ENCODE measurements at regions not wholly inside any gene's neighbourhood (a gene's known extent, or its start where the extent isn't known, plus 50 kb on each side); places are given as distances from the start of the nearest gene placed in this dataset.

- H3K27me3 ChIP-seq (ENCODE audit: insufficient read depth, low read depth, low read length) = no peaks in the 10 kb centered on the region
- H3K79me2 ChIP-seq (replicated peaks; ENCODE audit: insufficient read depth, low read length) = no peaks in the 10 kb centered on the region
- no peaks in the 10 kb centered on the region for H3F3A ChIP-seq (ENCODE audit: insufficient read depth, low read length, poor library complexity, severe bottlenecking)
- H4K20me1 ChIP-seq (ENCODE audit: insufficient read depth) = no peaks in the 10 kb centered on the region
- H2AFZ ChIP-seq (ENCODE audit: low read depth, low read length) = no peak overlapping the region
- H3K36me3 ChIP-seq (ENCODE audit: insufficient read depth, low read length) = no peaks in the 10 kb centered on the region
- no peak overlapping the region for H3K4me2 ChIP-seq (ENCODE audit: low read length)
- H3K9me2 ChIP-seq (ENCODE audit: insufficient read depth, low read length) = no peaks in the 10 kb centered on the region
- TF ChIP-seq EP300 (conservative IDR thresholded peaks at IDR 0.05; ENCODE audit: poor library complexity, severe bottlenecking) (no peak), MXI1 (conservative IDR thresholded peaks at IDR 0.05; ENCODE audit: poor library complexity, severe bottlenecking) (no peak), POLR2AphosphoS5 (IDR thresholded peaks at IDR 0.05) (no peak), RAD21 (conservative IDR thresholded peaks at IDR 0.05) (no peak), CTCF (IDR thresholded peaks at IDR 0.05; ENCODE audit: poor library complexity, severe bottlenecking) (no peak), EZH2 (IDR thresholded peaks at IDR 0.05; ENCODE audit: borderline replicate concordance, insufficient read depth, low read length, poor library complexity, severe bottlenecking) (no peak), REST (IDR thresholded peaks at IDR 0.05; ENCODE audit: borderline replicate concordance) (no peak), TAF1 (IDR thresholded peaks at IDR 0.05; ENCODE audit: low read depth) (no peak), SMC3 (conservative IDR thresholded peaks at IDR 0.05; ENCODE audit: poor library complexity) (no peak)
- H3K9ac ChIP-seq (ENCODE audit: low read length) = no peak overlapping the region
- H3K9me3 ChIP-seq (ENCODE audit: low read length) = no peaks in the 10 kb centered on the region
- H3K4me3 ChIP-seq (ENCODE audit: low read length) = no peak overlapping the region
- H3K27ac ChIP-seq (ENCODE audit: low read length) = no peak overlapping the region
Observed at GRCh38 chr7:24137338-24137737, 146.7 kb upstream of the NPY start.

- Histone ChIP-seq H3K36me3 (ENCODE audit: insufficient read depth, low read length) (no peaks in the 10 kb centered on the region), H3K9me2 (ENCODE audit: insufficient read depth, low read length) (no peaks in the 10 kb centered on the region), H4K20me1 (ENCODE audit: insufficient read depth) (no peaks in the 10 kb centered on the region), H3K9ac (ENCODE audit: low read length) (no peak overlapping the region), H3K9me3 (ENCODE audit: low read length) (no peaks in the 10 kb centered on the region), H3K4me3 (ENCODE audit: low read length) (no peak overlapping the region), H3K79me2 (replicated peaks; ENCODE audit: insufficient read depth, low read length) (no peaks in the 10 kb centered on the region), H3K27me3 (ENCODE audit: insufficient read depth, low read depth, low read length) (no peaks in the 10 kb centered on the region), H3F3A (ENCODE audit: insufficient read depth, low read length, poor library complexity, severe bottlenecking) (no peaks in the 10 kb centered on the region), H3K27ac (ENCODE audit: low read length) (no peak overlapping the region), H3K4me2 (ENCODE audit: low read length) (no peak overlapping the region), H2AFZ (ENCODE audit: low read depth, low read length) (no peak overlapping the region)
- no peak for TF ChIP-seq MXI1 (conservative IDR thresholded peaks at IDR 0.05; ENCODE audit: poor library complexity, severe bottlenecking)
- no peak for TF ChIP-seq TAF1 (IDR thresholded peaks at IDR 0.05; ENCODE audit: low read depth)
- no peak for TF ChIP-seq RAD21 (conservative IDR thresholded peaks at IDR 0.05)
- TF ChIP-seq EP300 (conservative IDR thresholded peaks at IDR 0.05; ENCODE audit: poor library complexity, severe bottlenecking) = no peak
- no peak for TF ChIP-seq SMC3 (conservative IDR thresholded peaks at IDR 0.05; ENCODE audit: poor library complexity)
- TF ChIP-seq POLR2AphosphoS5 (IDR thresholded peaks at IDR 0.05) = no peak
- TF ChIP-seq CTCF (IDR thresholded peaks at IDR 0.05; ENCODE audit: poor library complexity, severe bottlenecking) = no peak
Observed at GRCh38 chr7:24138343-24138742, 145.6 kb upstream of the NPY start.
